ENCODE measurements at regions not wholly inside any gene's neighbourhood (a gene's known extent, or its start where the extent isn't known, plus 50 kb on each side); places are given as distances from the start of the nearest gene placed in this dataset.

GRCh38 chr15:91476861-91477260 is 376.6 kb upstream of the SLCO3A1 start:
- no peak for DNase-seq

GRCh38 chr15:91478717-91479191 is 374.8 kb upstream of the SLCO3A1 start:
- DNase-seq = no peak

- DNase-seq = no peak
These were observed 373.1 kb upstream of the SLCO3A1 start for GRCh38 chr15:91480426-91480825.

- no peak for DNase-seq
These were observed 370.7 kb upstream of the SLCO3A1 start for GRCh38 chr15:91482799-91483198.

- DNase-seq = no peak
These were observed 369.4 kb upstream of the SLCO3A1 start for GRCh38 chr15:91484141-91484540.

GRCh38 chr15:91488452-91488851 is 365.1 kb upstream of the SLCO3A1 start:
- no peak for DNase-seq

GRCh38 chr15:91490211-91490610 is 363.3 kb upstream of the SLCO3A1 start:
- no peak for DNase-seq

GRCh38 chr15:91491101-91491950 is 362.2 kb upstream of the SLCO3A1 start:
- DNase-seq = no peak

GRCh38 chr15:91496754-91497691 is 356.5 kb upstream of the SLCO3A1 start:
- DNase-seq = no peak

GRCh38 chr15:91498046-91498748 is 355.3 kb upstream of the SLCO3A1 start:
- no peak for DNase-seq

GRCh38 chr15:91498749-91499062 is 354.8 kb upstream of the SLCO3A1 start:
- DNase-seq = no peak

GRCh38 chr15:91499774-91500383 is 353.6 kb upstream of the SLCO3A1 start:
- DNase-seq = no peak

- DNase-seq = no peak
These were observed 344.9 kb upstream of the SLCO3A1 start for GRCh38 chr15:91508633-91509032.

GRCh38 chr15:91514147-91514546 is 339.4 kb upstream of the SLCO3A1 start:
- no peak for DNase-seq

- no peak for DNase-seq
These were observed 338.2 kb upstream of the SLCO3A1 start for GRCh38 chr15:91515188-91515754.

- no peak for DNase-seq
These were observed 336.6 kb upstream of the SLCO3A1 start for GRCh38 chr15:91516866-91517265.

GRCh38 chr15:91517491-91518200 is 335.9 kb upstream of the SLCO3A1 start:
- no peak for DNase-seq

- no peak for DNase-seq
These were observed 332.7 kb upstream of the SLCO3A1 start for GRCh38 chr15:91520850-91521249.

GRCh38 chr15:91521548-91521947 is 332.0 kb upstream of the SLCO3A1 start:
- DNase-seq = no peak

GRCh38 chr15:91521996-91522395 is 331.5 kb upstream of the SLCO3A1 start:
- no peak for DNase-seq

- no peak for DNase-seq
These were observed 330.7 kb upstream of the SLCO3A1 start for GRCh38 chr15:91522605-91523332.

Measured in NCI-H1105 (cell line).